C4-2B (cell line): ENCODE measurements at regions not wholly inside any gene's neighbourhood (a gene's known extent, or its start where the extent isn't known, plus 50 kb on each side); places are given as distances from the start of the nearest gene placed in this dataset.

ENCODE experiments used
- ZFX ChIP-seq: fragments of 450-650 bp; IDR thresholded peaks from 2 replicates; pipeline ENCODE4 v1.6.1; 2017
- TF ChIP-seq, protein P1 (sequence below): fragments of 450-650 bp; conservative IDR thresholded peaks from 2 replicates; pipeline ENCODE4 v1.5.1; 2017; ENCODE audit warnings: mild to moderate bottlenecking

DNA sequence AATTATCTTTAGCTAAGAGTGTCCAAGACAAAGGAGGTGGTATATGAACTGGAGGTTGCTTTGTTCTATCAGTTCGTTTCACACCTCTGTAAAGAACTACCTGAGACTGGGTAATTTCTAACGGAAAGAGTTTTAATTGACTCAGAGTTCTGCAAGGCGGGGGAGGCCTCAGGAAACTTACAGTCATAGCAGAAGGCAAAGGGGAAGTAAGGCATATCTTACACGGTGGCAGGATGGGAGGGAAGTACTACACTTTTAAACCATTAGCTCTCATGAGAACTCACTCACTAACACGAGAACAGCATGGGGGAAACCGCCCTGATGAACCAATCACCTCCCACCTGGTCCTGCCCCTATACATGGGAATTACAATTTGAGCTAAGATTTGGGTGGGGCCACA lies 1202.3 kb upstream of the LRRTM3 start:
- TF ChIP-seq, protein P1, sequence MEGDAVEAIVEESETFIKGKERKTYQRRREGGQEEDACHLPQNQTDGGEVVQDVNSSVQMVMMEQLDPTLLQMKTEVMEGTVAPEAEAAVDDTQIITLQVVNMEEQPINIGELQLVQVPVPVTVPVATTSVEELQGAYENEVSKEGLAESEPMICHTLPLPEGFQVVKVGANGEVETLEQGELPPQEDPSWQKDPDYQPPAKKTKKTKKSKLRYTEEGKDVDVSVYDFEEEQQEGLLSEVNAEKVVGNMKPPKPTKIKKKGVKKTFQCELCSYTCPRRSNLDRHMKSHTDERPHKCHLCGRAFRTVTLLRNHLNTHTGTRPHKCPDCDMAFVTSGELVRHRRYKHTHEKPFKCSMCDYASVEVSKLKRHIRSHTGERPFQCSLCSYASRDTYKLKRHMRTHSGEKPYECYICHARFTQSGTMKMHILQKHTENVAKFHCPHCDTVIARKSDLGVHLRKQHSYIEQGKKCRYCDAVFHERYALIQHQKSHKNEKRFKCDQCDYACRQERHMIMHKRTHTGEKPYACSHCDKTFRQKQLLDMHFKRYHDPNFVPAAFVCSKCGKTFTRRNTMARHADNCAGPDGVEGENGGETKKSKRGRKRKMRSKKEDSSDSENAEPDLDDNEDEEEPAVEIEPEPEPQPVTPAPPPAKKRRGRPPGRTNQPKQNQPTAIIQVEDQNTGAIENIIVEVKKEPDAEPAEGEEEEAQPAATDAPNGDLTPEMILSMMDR, result no peak
- TF ChIP-seq ZFX, result no peak
